ENCODE measurements at regions not wholly inside any gene's neighbourhood (a gene's known extent, or its start where the extent isn't known, plus 50 kb on each side); places are given as distances from the start of the nearest gene placed in this dataset.
A peak's percentile ranks its signal among the peaks of the same experiment; 100 is the strongest.
"Not testable (repeated sequence)": the region's sequence is repeated elsewhere in the genome, so short reads cannot be mapped to it uniquely, and the experiment has no call there.

- no peak for DNase-seq (ENCODE audit: low read depth)
Observed at GRCh38 chr7:101740981-101741725, 76.3 kb upstream of the CUX1 start.

- peak; percentile 62 for DNase-seq (ENCODE audit: low read depth)
Observed at GRCh38 chr7:101743241-101743994, 74.0 kb upstream of the CUX1 start.

- no peak for DNase-seq (ENCODE audit: low read depth)
Observed at GRCh38 chr7:101743995-101744360, 73.4 kb upstream of the CUX1 start.

- no peak for DNase-seq (ENCODE audit: low read depth)
Observed at GRCh38 chr7:101744588-101744987, 72.8 kb upstream of the CUX1 start.

- DNase-seq (ENCODE audit: low read depth): no peak
Observed at GRCh38 chr7:101746314-101746713, 71.1 kb upstream of the CUX1 start.

GRCh38 chr7:101747053-101747878 lies 70.2 kb upstream of the CUX1 start:
- no peak for DNase-seq (ENCODE audit: low read depth)

GRCh38 chr7:101747879-101748345 lies 69.5 kb upstream of the CUX1 start:
- DNase-seq (ENCODE audit: low read depth): no peak

- DNase-seq (ENCODE audit: low read depth): no peak
Observed at GRCh38 chr7:101749891-101750290, 67.5 kb upstream of the CUX1 start.

GRCh38 chr7:101753316-101753715 lies 64.1 kb upstream of the CUX1 start:
- no peak for DNase-seq (ENCODE audit: low read depth)

GRCh38 chr7:101754424-101755159 lies 62.8 kb upstream of the CUX1 start:
- peak; percentile 59 for DNase-seq (ENCODE audit: low read depth)

GRCh38 chr7:101757879-101758278 lies 59.5 kb upstream of the CUX1 start:
- no peak for DNase-seq (ENCODE audit: low read depth)

GRCh38 chr7:101758519-101758918 lies 58.9 kb upstream of the CUX1 start:
- DNase-seq (ENCODE audit: low read depth): not testable (repeated sequence)

- DNase-seq (ENCODE audit: low read depth): no peak
Observed at GRCh38 chr7:101764221-101764620, 53.2 kb upstream of the CUX1 start.

- DNase-seq (ENCODE audit: low read depth): no peak
Observed at GRCh38 chr7:101767544-101767943, 49.9 kb upstream of the CUX1 start.

All from myocyte (in vitro differentiated cells).